ENCODE measurements at regions not wholly inside any gene's neighbourhood (a gene's known extent, or its start where the extent isn't known, plus 50 kb on each side); places are given as distances from the start of the nearest gene placed in this dataset.

- Histone ChIP-seq H3K36me3 (ENCODE audit: control insufficient read depth in 1 of 2, insufficient read depth in 2 of 2, low read length in 2 of 2) (no peaks in the 10 kb centered on the region), H3K27ac (ENCODE audit: low read depth, low read length) (no peak overlapping the region), H3K9me3 (ENCODE audit: control insufficient read depth in 1 of 2, low read length in 2 of 2) (no peaks in the 10 kb centered on the region), H3K9ac (ENCODE audit: low read depth in 1 of 2, low read length in 2 of 2) (no peak overlapping the region), H3K4me1 (ENCODE audit: control insufficient read depth in 1 of 2, insufficient read depth in 2 of 2, low read length in 2 of 2) (no peaks in the 10 kb centered on the region), H3K4me3 (ENCODE audit: low read depth in 1 of 2, low read length in 2 of 2) (no peak overlapping the region), H3K27me3 (ENCODE audit: control insufficient read depth in 1 of 2, insufficient read depth in 2 of 2, low read length in 2 of 2) (no peaks in the 10 kb centered on the region)
These were observed 115.6 kb upstream of the NBEA start for GRCh38 chr13:34826432-34826831.

GRCh38 chr13:34833562-34834182 lies 108.4 kb upstream of the NBEA start:
- H3K4me3 ChIP-seq (ENCODE audit: low read depth in 1 of 2, low read length in 2 of 2) = no peak overlapping the region
- no peaks in the 10 kb centered on the region for H3K27me3 ChIP-seq (ENCODE audit: control insufficient read depth in 1 of 2, insufficient read depth in 2 of 2, low read length in 2 of 2)
- peaks cover 4 to 5% of the 10 kb centered on the region in 2 donors for H3K9me3 ChIP-seq (ENCODE audit: control insufficient read depth in 1 of 2, low read length in 2 of 2)
- no peaks in the 10 kb centered on the region for H3K4me1 ChIP-seq (ENCODE audit: control insufficient read depth in 1 of 2, insufficient read depth in 2 of 2, low read length in 2 of 2)
- H3K36me3 ChIP-seq (ENCODE audit: control insufficient read depth in 1 of 2, insufficient read depth in 2 of 2, low read length in 2 of 2) = no peaks in the 10 kb centered on the region
- no peak overlapping the region for H3K27ac ChIP-seq (ENCODE audit: low read depth, low read length)
- H3K9ac ChIP-seq (ENCODE audit: low read depth in 1 of 2, low read length in 2 of 2) = no peak overlapping the region

GRCh38 chr13:34842466-34842865 lies 99.6 kb upstream of the NBEA start:
- H3K9me3 ChIP-seq (ENCODE audit: control insufficient read depth in 1 of 2, low read length in 2 of 2) = no peaks in the 10 kb centered on the region

GRCh38 chr13:34847766-34848165 lies 94.3 kb upstream of the NBEA start:
- no peaks in the 10 kb centered on the region for H3K36me3 ChIP-seq (ENCODE audit: control insufficient read depth in 1 of 2, insufficient read depth in 2 of 2, low read length in 2 of 2)
- H3K4me1 ChIP-seq (ENCODE audit: control insufficient read depth in 1 of 2, insufficient read depth in 2 of 2, low read length in 2 of 2) = no peaks in the 10 kb centered on the region
- no peak overlapping the region for H3K9ac ChIP-seq (ENCODE audit: low read depth in 1 of 2, low read length in 2 of 2)
- H3K27me3 ChIP-seq (ENCODE audit: control insufficient read depth in 1 of 2, insufficient read depth in 2 of 2, low read length in 2 of 2) = no peaks in the 10 kb centered on the region
- no peak overlapping the region for H3K27ac ChIP-seq (ENCODE audit: low read depth, low read length)
- H3K9me3 ChIP-seq (ENCODE audit: control insufficient read depth in 1 of 2, low read length in 2 of 2) = no peaks in the 10 kb centered on the region
- H3K4me3 ChIP-seq (ENCODE audit: low read depth in 1 of 2, low read length in 2 of 2) = no peak overlapping the region

More at GRCh38 chr13:34842466-34842865, 99.6 kb upstream of the NBEA start:
- H3K4me1 ChIP-seq (ENCODE audit: control insufficient read depth in 1 of 2, insufficient read depth in 2 of 2, low read length in 2 of 2) = no peaks in the 10 kb centered on the region
- H3K27ac ChIP-seq (ENCODE audit: low read depth, low read length) = no peak overlapping the region
- H3K9ac ChIP-seq (ENCODE audit: low read depth in 1 of 2, low read length in 2 of 2) = no peak overlapping the region
- H3K27me3 ChIP-seq (ENCODE audit: control insufficient read depth in 1 of 2, insufficient read depth in 2 of 2, low read length in 2 of 2) = no peaks in the 10 kb centered on the region
- no peaks in the 10 kb centered on the region for H3K36me3 ChIP-seq (ENCODE audit: control insufficient read depth in 1 of 2, insufficient read depth in 2 of 2, low read length in 2 of 2)
- H3K4me3 ChIP-seq (ENCODE audit: low read depth in 1 of 2, low read length in 2 of 2) = no peak overlapping the region

GRCh38 chr13:34849406-34849805 lies 92.7 kb upstream of the NBEA start:
- H3K9ac ChIP-seq (ENCODE audit: low read depth in 1 of 2, low read length in 2 of 2) = no peak overlapping the region
- no peaks in the 10 kb centered on the region for H3K4me1 ChIP-seq (ENCODE audit: control insufficient read depth in 1 of 2, insufficient read depth in 2 of 2, low read length in 2 of 2)
- no peak overlapping the region for H3K4me3 ChIP-seq (ENCODE audit: low read depth in 1 of 2, low read length in 2 of 2)
- H3K9me3 ChIP-seq (ENCODE audit: control insufficient read depth in 1 of 2, low read length in 2 of 2) = no peaks in the 10 kb centered on the region
- no peaks in the 10 kb centered on the region for H3K36me3 ChIP-seq (ENCODE audit: control insufficient read depth in 1 of 2, insufficient read depth in 2 of 2, low read length in 2 of 2)
- no peak overlapping the region for H3K27ac ChIP-seq (ENCODE audit: low read depth, low read length)
- no peaks in the 10 kb centered on the region for H3K27me3 ChIP-seq (ENCODE audit: control insufficient read depth in 1 of 2, insufficient read depth in 2 of 2, low read length in 2 of 2)

- Histone ChIP-seq H3K36me3 (ENCODE audit: control insufficient read depth in 1 of 2, insufficient read depth in 2 of 2, low read length in 2 of 2) (no peaks in the 10 kb centered on the region), H3K9me3 (ENCODE audit: control insufficient read depth in 1 of 2, low read length in 2 of 2) (no peaks in the 10 kb centered on the region), H3K27me3 (ENCODE audit: control insufficient read depth in 1 of 2, insufficient read depth in 2 of 2, low read length in 2 of 2) (no peaks in the 10 kb centered on the region), H3K4me3 (ENCODE audit: low read depth in 1 of 2, low read length in 2 of 2) (no peak overlapping the region), H3K27ac (ENCODE audit: low read depth, low read length) (no peak overlapping the region), H3K9ac (ENCODE audit: low read depth in 1 of 2, low read length in 2 of 2) (no peak overlapping the region), H3K4me1 (ENCODE audit: control insufficient read depth in 1 of 2, insufficient read depth in 2 of 2, low read length in 2 of 2) (peaks cover 0 to 7% of the 10 kb centered on the region in 2 donors)
These were observed 88.9 kb upstream of the NBEA start for GRCh38 chr13:34853161-34853560.

GRCh38 chr13:34857558-34858325 lies 84.3 kb upstream of the NBEA start:
- H3K9me3 ChIP-seq (ENCODE audit: control insufficient read depth in 1 of 2, low read length in 2 of 2) = no peaks in the 10 kb centered on the region
- H3K9ac ChIP-seq (ENCODE audit: low read depth in 1 of 2, low read length in 2 of 2) = no peak overlapping the region
- no peaks in the 10 kb centered on the region for H3K27me3 ChIP-seq (ENCODE audit: control insufficient read depth in 1 of 2, insufficient read depth in 2 of 2, low read length in 2 of 2)
- H3K36me3 ChIP-seq (ENCODE audit: control insufficient read depth in 1 of 2, insufficient read depth in 2 of 2, low read length in 2 of 2) = no peaks in the 10 kb centered on the region
- peaks cover 0 to 7% of the 10 kb centered on the region in 2 donors for H3K4me1 ChIP-seq (ENCODE audit: control insufficient read depth in 1 of 2, insufficient read depth in 2 of 2, low read length in 2 of 2)
- H3K27ac ChIP-seq (ENCODE audit: low read depth, low read length) = no peak overlapping the region
- no peak overlapping the region for H3K4me3 ChIP-seq (ENCODE audit: low read depth in 1 of 2, low read length in 2 of 2)

GRCh38 chr13:34862311-34862710 lies 79.8 kb upstream of the NBEA start:
- H3K27ac ChIP-seq (ENCODE audit: low read depth, low read length) = no peak overlapping the region
- H3K36me3 ChIP-seq (ENCODE audit: control insufficient read depth in 1 of 2, insufficient read depth in 2 of 2, low read length in 2 of 2) = no peaks in the 10 kb centered on the region

GRCh38 chr13:34862716-34863115 lies 79.4 kb upstream of the NBEA start:
- no peaks in the 10 kb centered on the region for H3K27me3 ChIP-seq (ENCODE audit: control insufficient read depth in 1 of 2, insufficient read depth in 2 of 2, low read length in 2 of 2)
- H3K36me3 ChIP-seq (ENCODE audit: control insufficient read depth in 1 of 2, insufficient read depth in 2 of 2, low read length in 2 of 2) = no peaks in the 10 kb centered on the region
- H3K4me1 ChIP-seq (ENCODE audit: control insufficient read depth in 1 of 2, insufficient read depth in 2 of 2, low read length in 2 of 2) = peaks cover 4 to 14% of the 10 kb centered on the region in 2 donors
- H3K9ac ChIP-seq (ENCODE audit: low read depth in 1 of 2, low read length in 2 of 2) = no peak overlapping the region
- no peak overlapping the region for H3K4me3 ChIP-seq (ENCODE audit: low read depth in 1 of 2, low read length in 2 of 2)
- no peak overlapping the region for H3K27ac ChIP-seq (ENCODE audit: low read depth, low read length)
- no peaks in the 10 kb centered on the region for H3K9me3 ChIP-seq (ENCODE audit: control insufficient read depth in 1 of 2, low read length in 2 of 2)

More at GRCh38 chr13:34862311-34862710, 79.8 kb upstream of the NBEA start:
- Histone ChIP-seq H3K9me3 (ENCODE audit: control insufficient read depth in 1 of 2, low read length in 2 of 2) (no peaks in the 10 kb centered on the region), H3K4me3 (ENCODE audit: low read depth in 1 of 2, low read length in 2 of 2) (no peak overlapping the region), H3K27me3 (ENCODE audit: control insufficient read depth in 1 of 2, insufficient read depth in 2 of 2, low read length in 2 of 2) (no peaks in the 10 kb centered on the region), H3K9ac (ENCODE audit: low read depth in 1 of 2, low read length in 2 of 2) (no peak overlapping the region), H3K4me1 (ENCODE audit: control insufficient read depth in 1 of 2, insufficient read depth in 2 of 2, low read length in 2 of 2) (peaks cover 4 to 14% of the 10 kb centered on the region in 2 donors)

GRCh38 chr13:34863360-34864135 lies 78.5 kb upstream of the NBEA start:
- H3K9ac ChIP-seq (ENCODE audit: low read depth in 1 of 2, low read length in 2 of 2) = no peak overlapping the region
- H3K4me1 ChIP-seq (ENCODE audit: control insufficient read depth in 1 of 2, insufficient read depth in 2 of 2, low read length in 2 of 2) = peaks cover 4 to 12% of the 10 kb centered on the region in 2 donors
- no peaks in the 10 kb centered on the region for H3K27me3 ChIP-seq (ENCODE audit: control insufficient read depth in 1 of 2, insufficient read depth in 2 of 2, low read length in 2 of 2)
- H3K4me3 ChIP-seq (ENCODE audit: low read depth in 1 of 2, low read length in 2 of 2) = peak overlapping the region in 1 of 2 donors; percentile 37
- no peaks in the 10 kb centered on the region for H3K9me3 ChIP-seq (ENCODE audit: control insufficient read depth in 1 of 2, low read length in 2 of 2)
- H3K27ac ChIP-seq (ENCODE audit: low read depth, low read length) = no peak overlapping the region
- H3K36me3 ChIP-seq (ENCODE audit: control insufficient read depth in 1 of 2, insufficient read depth in 2 of 2, low read length in 2 of 2) = no peaks in the 10 kb centered on the region

All from duodenal mucosa (tissue), 2 donors.